ENCODE measurements at regions not wholly inside any gene's neighbourhood (a gene's known extent, or its start where the extent isn't known, plus 50 kb on each side); places are given as distances from the start of the nearest gene placed in this dataset.

DNA sequence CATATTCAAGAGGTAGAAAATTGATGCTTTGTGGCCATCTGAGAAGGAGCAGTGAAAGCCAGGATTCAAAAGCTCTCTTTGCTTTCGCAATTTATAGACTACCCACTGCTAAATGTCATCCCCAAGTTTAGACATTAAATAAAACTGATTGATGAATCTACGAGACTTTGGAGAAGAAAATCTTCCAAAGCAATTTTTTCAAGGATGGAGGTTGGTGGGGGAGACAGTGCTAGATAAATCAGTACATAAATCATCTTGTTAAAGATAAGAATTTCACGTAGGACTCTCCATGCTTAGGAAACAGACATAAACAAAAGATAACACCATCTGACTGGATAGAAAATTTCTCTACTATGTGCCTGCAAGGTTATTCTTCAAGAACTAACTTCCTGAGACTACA, 147.6 kb upstream of the TIAM1 start:
- TF ChIP-seq CTCF (IDR thresholded peaks at IDR 0.05) (no peak), POLR2A (IDR thresholded peaks at IDR 0.05) (no peak)
